Retinal pigment epithelial cell (primary cell): ENCODE measurements at regions not wholly inside any gene's neighbourhood (a gene's known extent, or its start where the extent isn't known, plus 50 kb on each side); places are given as distances from the start of the nearest gene placed in this dataset.
"Not testable (repeated sequence)": the region's sequence is repeated elsewhere in the genome, so short reads cannot be mapped to it uniquely, and the experiment has no call there.

Experiments used
- DNase-seq: peaks from one replicate; pipeline ENCODE4 v3.0.0-alpha.2; 2010; ENCODE audit warnings: low read depth
- H3K4me3 ChIP-seq: 2 replicates; pipeline ENCODE4 v1.5.1; 2011; ENCODE audit warnings: mild to moderate bottlenecking, low read length, control low read depth, moderate library complexity
- CTCF ChIP-seq: conservative IDR thresholded peaks from 2 replicates; pipeline ENCODE4 v1.5.1; 2011; ENCODE audit warnings: low read depth, low read length, control low read depth, inconsistent platforms

- no peak for TF ChIP-seq CTCF
- no peak for DNase-seq
- no peak overlapping the region for H3K4me3 ChIP-seq
These were observed 479.8 kb downstream of the BCKDHB start for GRCh38 chr6:80586242-80586641.

DNA sequence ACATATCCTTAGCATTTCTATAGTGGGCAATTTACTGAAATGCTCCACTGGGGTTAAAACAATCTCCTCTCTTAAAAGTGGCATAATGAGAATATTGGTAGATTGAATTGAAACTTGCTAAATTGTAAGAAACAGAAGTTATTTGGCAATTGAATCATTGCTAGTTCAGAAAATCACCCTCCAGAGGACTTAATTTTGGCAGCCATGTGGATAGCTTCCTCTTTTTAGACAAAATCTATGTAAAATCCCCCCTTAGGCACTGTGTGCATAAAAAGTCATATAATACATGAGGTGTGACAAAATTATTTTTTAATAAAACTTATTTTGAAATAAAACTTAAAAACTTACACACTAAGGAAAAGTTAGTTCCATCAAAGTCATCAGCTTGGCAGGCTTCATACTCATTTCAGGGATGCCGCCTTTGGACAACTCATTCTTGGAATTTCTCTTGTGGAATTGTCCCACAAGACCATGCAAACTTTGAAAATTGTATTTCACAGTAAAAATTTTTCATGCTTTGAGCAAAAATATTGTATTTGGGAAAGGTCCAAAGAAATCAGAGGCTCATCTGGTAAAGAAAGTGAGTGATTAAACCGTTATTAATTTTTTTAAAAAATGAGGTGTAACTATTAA lies 473.0 kb downstream of the BCKDHB start:
- H3K4me3 ChIP-seq: no peak overlapping the region
- no peak for DNase-seq
- no peak for TF ChIP-seq CTCF

GRCh38 chr6:80573320-80573719 lies 466.8 kb downstream of the BCKDHB start:
- not testable (repeated sequence) for DNase-seq, H3K4me3 ChIP-seq

DNA sequence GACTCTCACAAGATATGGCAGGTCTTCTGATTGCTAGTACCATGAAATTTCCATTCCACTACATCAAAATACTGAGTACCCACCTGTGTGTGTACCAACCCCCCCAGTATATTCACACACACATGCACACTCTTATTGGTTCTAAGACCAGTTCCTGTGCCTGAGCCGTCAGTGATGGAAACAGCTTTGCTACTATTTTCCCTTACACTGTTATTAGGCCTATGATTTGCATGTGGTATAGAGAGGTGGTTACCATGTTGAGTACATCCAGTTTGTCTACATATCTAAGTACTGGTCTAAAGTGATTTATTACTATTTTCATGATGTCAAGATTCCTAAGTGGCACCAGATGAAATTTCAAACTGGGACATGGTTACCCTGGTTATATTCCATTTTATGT lies 459.9 kb downstream of the BCKDHB start:
- no peak for DNase-seq

DNA sequence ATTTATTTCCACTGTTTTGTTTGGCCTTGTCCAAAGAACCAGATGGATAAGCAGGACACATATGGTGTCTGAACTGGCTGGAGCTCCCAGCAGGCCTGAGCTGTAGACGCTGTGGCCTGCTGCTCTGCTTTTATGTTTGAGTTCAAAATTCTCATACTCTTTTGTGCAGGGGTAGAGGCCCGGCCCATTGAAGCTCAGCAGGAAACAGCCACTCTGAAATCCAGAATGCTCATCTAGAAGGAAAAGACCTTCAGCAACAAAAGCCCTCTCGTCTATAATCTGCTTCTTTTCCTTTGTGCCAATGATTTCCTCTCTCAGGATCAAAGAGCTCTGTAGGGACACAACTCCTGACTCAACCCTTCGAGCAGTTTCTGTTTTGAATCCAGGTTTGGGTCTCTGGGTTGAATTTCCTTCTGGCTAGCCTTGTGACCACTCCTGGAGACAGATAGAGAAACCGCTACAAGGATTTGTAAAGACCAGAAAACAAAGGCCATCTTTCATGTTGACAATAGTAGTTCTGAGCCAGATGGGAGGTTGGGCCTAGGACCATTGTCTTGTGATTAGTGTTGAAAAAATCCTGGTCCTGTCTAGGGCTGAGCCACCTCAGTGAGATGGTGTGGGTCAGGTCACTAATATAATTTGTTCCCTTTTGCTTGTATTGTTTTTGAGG lies 446.7 kb downstream of the BCKDHB start:
- H3K4me3 ChIP-seq: no peak overlapping the region
- DNase-seq: no peak
- TF ChIP-seq CTCF: no peak

More for the DNA sequence above, 459.9 kb downstream of the BCKDHB start:
- TF ChIP-seq CTCF: no peak
- no peak overlapping the region for H3K4me3 ChIP-seq

GRCh38 chr6:80550748-80551147 lies 444.3 kb downstream of the BCKDHB start:
- no peak for TF ChIP-seq CTCF
- H3K4me3 ChIP-seq: no peak overlapping the region
- DNase-seq: no peak

- TF ChIP-seq CTCF: no peak
- no peak overlapping the region for H3K4me3 ChIP-seq
- DNase-seq: no peak
These were observed 443.8 kb downstream of the BCKDHB start for GRCh38 chr6:80550281-80550680.
